K562 (cell line): ENCODE measurements at regions not wholly inside any gene's neighbourhood (a gene's known extent, or its start where the extent isn't known, plus 50 kb on each side); places are given as distances from the start of the nearest gene placed in this dataset.

ENCODE experiments used
- ATAC-seq: fragments of 200-7000 bp; cut with Tn5 transposase; 3 replicates; pipeline ENCODE4 v1.9.1; 2020; ENCODE audit warnings: moderate library complexity
- BruUV-seq: library from RNA; stranded (reverse); fragments of 400-500 nt; replicated peaks from 2 replicates; lab custom pipeline; 2021; lab: Mats Ljungman, UMichigan
- CTCF ChIA-PET: fragments of 300-600 bp; formaldehyde crosslinking; extraction: SDS; loops from one replicate; lab custom pipeline; 2021; ENCODE audit warnings: low intra/inter-chr PET ratio; lab: Yijun Ruan, JAX
- POLR2A ChIA-PET: fragments of 300-600, 350-650 bp; sonication (Branson Sonifier 250); formaldehyde crosslinking; extraction: SDS; loops from one replicate; lab custom pipeline; 2021; ENCODE audit warnings: antibody characterized with exemption, inconsistent platforms; lab: Yijun Ruan, JAX
- DNase-seq, 4 experiments: peaks; one replicate each; pipeline versions ENCODE4 v3.0.0 to v3.0.0-alpha.2; 2011 to 2018; ENCODE audit warnings: low spot score in 3 of 4, mixed read lengths in 3 of 4; ENCODE audit errors: extremely low read depth in 1 of 4
- FAIRE-seq: peaks from 2 replicates; lab custom pipeline; 2011; peaks lifted over from hg19 to GRCh38; lab: Jason Lieb, UNC
- H2AFZ ChIP-seq: 2 replicates; pipeline ENCODE4 v1.6.0; 2011; ENCODE audit warnings: low read depth, low read length, control low read depth, inconsistent platforms
- H3K27ac ChIP-seq: fragments of 200-600 bp; 3 replicates; pipeline ENCODE4 v1.8.0; 2011; ENCODE audit warnings: low read depth, mild to moderate bottlenecking, control low read depth, inconsistent platforms, low read length, moderate library complexity, mixed read lengths; ENCODE audit errors: extremely low read depth
- H3K27me3 ChIP-seq, 2 experiments: fragments of 300-600 bp in 1 of 2; 2 replicates in 1 of 2; 3 replicates in 1 of 2; pipeline versions ENCODE4 v1.6.0 to v1.8.0; 2011; ENCODE audit warnings: inconsistent platforms in 2 of 2, low read length in 2 of 2, mild to moderate bottlenecking in 1 of 2, mixed read lengths in 1 of 2, moderate library complexity in 1 of 2; ENCODE audit not compliant: control insufficient read depth in 2 of 2, insufficient read depth in 2 of 2
- H3K36me3 ChIP-seq: fragments of 300-600 bp; 3 replicates; pipeline ENCODE4 v1.8.0; 2011; ENCODE audit warnings: mild to moderate bottlenecking, low read length, inconsistent platforms; ENCODE audit not compliant: control insufficient read depth, insufficient read depth
- H3K4me1 ChIP-seq, 2 experiments: fragments of 200-600 bp in 1 of 2; replicated peaks in 1 of 2; 2 replicates in 1 of 2; 3 replicates in 1 of 2; pipeline versions ENCODE4 v1.5.1 to v1.8.0; 2011; ENCODE audit warnings: inconsistent platforms in 2 of 2, low read length in 2 of 2, mild to moderate bottlenecking in 1 of 2, mixed read lengths in 1 of 2, moderate library complexity in 1 of 2; ENCODE audit not compliant: control insufficient read depth in 2 of 2, insufficient read depth in 2 of 2
- H3K4me2 ChIP-seq: 2 replicates; pipeline ENCODE4 v1.6.1; 2011; ENCODE audit warnings: low read length, control low read depth, inconsistent platforms, mixed read lengths; ENCODE audit not compliant: insufficient read depth
- H3K4me3 ChIP-seq: fragments of 200-600 bp; sonication (generic), shearing (Covaris generic); 2 replicates; pipeline ENCODE4 v1.5.1; 2016; ENCODE audit warnings: control low read depth, inconsistent platforms
- H3K79me2 ChIP-seq: fragments of 200-600 bp; 3 replicates; pipeline ENCODE4 v1.8.0; 2011; ENCODE audit warnings: low read length, inconsistent platforms; ENCODE audit not compliant: control insufficient read depth, insufficient read depth
- H3K9ac ChIP-seq, 2 experiments: 2 replicates each; pipeline versions ENCODE4 v1.6.0 to v1.6.1; 2011; ENCODE audit warnings: low read depth in 2 of 2, low read length in 2 of 2, control low read depth in 1 of 2, inconsistent platforms in 1 of 2, mild to moderate bottlenecking in 1 of 2, mixed read lengths in 1 of 2; ENCODE audit not compliant: insufficient read depth in 1 of 2
- H3K9me1 ChIP-seq: one replicate; pipeline ENCODE4 v1.6.0; 2011; ENCODE audit warnings: inconsistent platforms, mild to moderate bottlenecking, low read length, moderate library complexity; ENCODE audit not compliant: control insufficient read depth, insufficient read depth
- H3K9me3 ChIP-seq: replicated peaks from 2 replicates; pipeline ENCODE4 v1.5.1; 2011; ENCODE audit warnings: low read depth, low read length, inconsistent platforms; ENCODE audit not compliant: control insufficient read depth, insufficient read depth
- H4K20me1 ChIP-seq: replicated peaks from 2 replicates; pipeline ENCODE4 v1.6.1; 2011; ENCODE audit warnings: low read length, inconsistent platforms, mixed read lengths; ENCODE audit not compliant: control insufficient read depth, insufficient read depth
- ARNT ChIP-seq, 2 experiments: fragments of 450-650 bp; IDR thresholded peaks; 2 replicates each; pipeline ENCODE4 v1.6.1; 2016; ENCODE audit warnings: mild to moderate bottlenecking in 1 of 2
- DEAF1 ChIP-seq: fragments of 450-650 bp; formaldehyde crosslinking; IDR thresholded peaks from 2 replicates; pipeline ENCODE4 v1.4.0; 2020; ENCODE audit warnings: mild to moderate bottlenecking, moderate library complexity
- MED1 ChIP-seq: sonication (generic); formaldehyde crosslinking; IDR thresholded peaks from 2 replicates; pipeline ENCODE4 v1.8.1; 2023; ENCODE audit warnings: missing genetic modification reagents, borderline replicate concordance
- MTF1 ChIP-seq: fragments of 250-450 bp; sonication (Bioruptor Pico); IDR thresholded peaks from 2 replicates; pipeline ENCODE4 v1.9.0; 2021; ENCODE audit warnings: moderate library complexity, mild to moderate bottlenecking, inconsistent platforms, borderline replicate concordance
- NCOA6 ChIP-seq: fragments of 450-650 bp; IDR thresholded peaks from 2 replicates; pipeline ENCODE4 v1.6.1; 2017; ENCODE audit warnings: mild to moderate bottlenecking
- PHF21A ChIP-seq: fragments of 450-650 bp; IDR thresholded peaks from 2 replicates; pipeline ENCODE4 v1.6.1; 2017; ENCODE audit warnings: low read depth, borderline replicate concordance
- POLR2G ChIP-seq: fragments of 200-400 bp; formaldehyde crosslinking; IDR thresholded peaks from 2 replicates; pipeline ENCODE4 v1.6.1; 2017; ENCODE audit warnings: low read depth, mild to moderate bottlenecking, antibody characterized with exemption, low read length, moderate library complexity
- TRIM24 ChIP-seq, 2 experiments: fragments of 450-650 bp; IDR thresholded peaks; 2 replicates each; pipeline ENCODE4 v1.6.1; 2016
- ZC3H11A ChIP-seq: IDR thresholded peaks from 2 replicates; pipeline ENCODE4 v1.6.1; 2012; ENCODE audit warnings: low read depth, low read length, improper control_type of control experiment
- ZNF121 ChIP-seq: sonication (generic); formaldehyde crosslinking; conservative IDR thresholded peaks from 2 replicates; pipeline ENCODE4 v1.8.0; 2022; ENCODE audit warnings: missing genetic modification reagents
- ZNF140 ChIP-seq: fragments of 250-450 bp; sonication (Bioruptor Pico); IDR thresholded peaks from 2 replicates; pipeline ENCODE4 v1.8.0; 2021; ENCODE audit warnings: moderate library complexity, mild to moderate bottlenecking, inconsistent platforms
- ZNF512 ChIP-seq: IDR thresholded peaks from 2 replicates; pipeline ENCODE4 v1.6.1; 2016; ENCODE audit warnings: missing genetic modification characterization, missing compliant biosample characterization
- ZNF589 ChIP-seq: fragments of 200-800 bp; sonication (Bioruptor generic); IDR thresholded peaks from 2 replicates; pipeline ENCODE4 v1.6.1; 2016; ENCODE audit warnings: low read depth, missing genetic modification characterization, missing compliant biosample characterization
- WGBS: fragments of 100-300 bp; shearing (Covaris generic); methylation state at CpG from one replicate; pipeline ENCODE4 v1.1.6; 2016; ENCODE audit warnings: low coverage, mixed read lengths; ENCODE audit not compliant: insufficient coverage; ENCODE audit errors: missing lambda C conversion rate; 5-methylcytosine and 5-hydroxymethylcytosine counted together
- in situ Hi-C: fragments of 300-500 bp; cut with MboI; formaldehyde crosslinking; loops from 4 replicates; pipeline ENCODE4 v1.15.0; 2018; ENCODE audit warnings: inconsistent platforms, mixed read lengths
- intact Hi-C: fragments of 100-400 bp; cut with micrococcal nuclease; formaldehyde crosslinking; loops from 2 replicates; pipeline ENCODE4 v1.14.2; 2022
- TF ChIP-seq, protein P1 (sequence below): sonication (generic); formaldehyde crosslinking; IDR thresholded peaks from 2 replicates; pipeline ENCODE4 v1.8.0; 2023; ENCODE audit warnings: mild to moderate bottlenecking, missing genetic modification reagents

DNA sequence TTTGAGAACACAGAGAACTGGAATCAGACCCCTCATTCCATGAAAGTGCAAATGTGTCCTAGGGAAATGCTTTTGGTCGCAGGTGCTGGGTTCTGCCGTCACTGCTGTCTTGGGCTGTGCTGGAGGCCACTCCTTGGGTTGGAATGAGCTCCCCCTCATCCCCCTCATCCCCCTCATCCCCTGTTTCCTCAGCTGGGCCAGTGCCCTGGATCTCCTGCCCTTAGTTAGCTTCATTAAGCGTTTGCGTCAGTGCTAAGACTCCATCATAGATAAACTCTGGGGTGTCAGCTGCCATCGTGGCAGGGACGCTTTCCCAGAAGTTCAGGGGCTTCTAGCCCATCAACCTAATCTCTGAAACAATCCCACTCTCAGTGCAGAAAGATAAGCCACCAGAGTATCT is 97.1 kb upstream of the ZNF516 start:
- no peaks in the 10 kb centered on the region for H3K9me1 ChIP-seq
- FAIRE-seq (no peak), ATAC-seq (no peak), DNase-seq (no peak)
- no peak overlapping the region for H3K4me2 ChIP-seq
- WGBS = 0% methylated on average over 3 of the region's 6 CpGs
- H2AFZ ChIP-seq = no peak overlapping the region
- H3K79me2 ChIP-seq = no peaks in the 10 kb centered on the region
- H3K27ac ChIP-seq = no peak overlapping the region
- H3K4me3 ChIP-seq = no peak overlapping the region
- no peaks in the 10 kb centered on the region; a peak in 2 of 5 replicates for H3K27me3 ChIP-seq
- CTCF ChIA-PET = no interaction called here
- POLR2A ChIA-PET = no interaction called here
- intact Hi-C loops (no loop called here), in situ Hi-C loops (no loop called here)
- H4K20me1 ChIP-seq = no peaks in the 10 kb centered on the region
- no peaks in the 10 kb centered on the region for H3K9me3 ChIP-seq
- H3K4me1 ChIP-seq = no peaks in the 10 kb centered on the region
- H3K36me3 ChIP-seq = no peaks in the 10 kb centered on the region
- no peak overlapping the region for H3K9ac ChIP-seq
- no TSS peak for BruUV-seq
- TF ChIP-seq MED1 (no peak), POLR2G (no peak), NCOA6 (no peak)

DNA sequence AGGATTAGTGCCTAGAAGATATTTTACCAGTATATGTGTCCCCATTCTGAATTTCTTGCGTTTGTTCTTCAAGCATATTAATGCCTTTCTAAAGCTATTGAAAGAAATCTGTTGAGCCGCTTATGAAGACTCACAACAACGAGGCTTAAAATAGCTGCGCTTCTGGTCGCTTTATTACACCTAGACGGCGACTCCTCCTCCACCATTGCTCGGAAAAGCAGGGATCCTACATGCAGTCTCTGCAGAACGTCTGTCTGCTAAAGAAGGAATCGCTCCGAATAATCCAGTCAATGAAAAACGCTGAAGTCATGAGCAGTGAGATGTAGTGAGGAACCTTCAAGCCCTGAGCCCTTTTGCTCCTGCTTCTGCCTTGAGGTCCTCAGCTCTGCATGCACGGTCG is 94.8 kb upstream of the ZNF516 start:
- ATAC-seq = no peak
- intact Hi-C loops (no loop called here), in situ Hi-C loops (no loop called here)
- Histone ChIP-seq H2AFZ (no peak overlapping the region), H3K4me2 (no peak overlapping the region), H3K27me3 (peaks cover 0 to 3% of the 10 kb centered on the region in 2 experiments; a peak in 3 of 5 replicates), H3K9me1 (no peaks in the 10 kb centered on the region), H3K9me3 (no peaks in the 10 kb centered on the region), H3K9ac (no peak overlapping the region), H3K4me1 (no peaks in the 10 kb centered on the region), H3K36me3 (no peaks in the 10 kb centered on the region), H3K27ac (no peak overlapping the region), H3K4me3 (no peak overlapping the region), H3K79me2 (no peaks in the 10 kb centered on the region), H4K20me1 (no peaks in the 10 kb centered on the region)
- no peak for FAIRE-seq
- no peak for DNase-seq
- CTCF ChIA-PET = no interaction called here
- no TSS peak for BruUV-seq
- WGBS = 0% methylated on average over 12 of the region's 14 CpGs
- POLR2A ChIA-PET = no interaction called here
- TF ChIP-seq ARNT (IDR thresholded peaks at IDR 0.05) (no peak), ZNF140 (CRISPR knock-in tag) (no peak), MTF1 (CRISPR knock-in tag) (no peak), ZNF121 (CRISPR knock-in tag) (no peak), ZNF512 (tag) (no peak), ZNF589 (CRISPR knock-in tag) (no peak), PHF21A (no peak), ZC3H11A (no peak), TRIM24 (IDR thresholded peaks at IDR 0.05) (no peak), DEAF1 (CRISPR knock-in tag) (no peak)
- TF ChIP-seq, protein P1, sequence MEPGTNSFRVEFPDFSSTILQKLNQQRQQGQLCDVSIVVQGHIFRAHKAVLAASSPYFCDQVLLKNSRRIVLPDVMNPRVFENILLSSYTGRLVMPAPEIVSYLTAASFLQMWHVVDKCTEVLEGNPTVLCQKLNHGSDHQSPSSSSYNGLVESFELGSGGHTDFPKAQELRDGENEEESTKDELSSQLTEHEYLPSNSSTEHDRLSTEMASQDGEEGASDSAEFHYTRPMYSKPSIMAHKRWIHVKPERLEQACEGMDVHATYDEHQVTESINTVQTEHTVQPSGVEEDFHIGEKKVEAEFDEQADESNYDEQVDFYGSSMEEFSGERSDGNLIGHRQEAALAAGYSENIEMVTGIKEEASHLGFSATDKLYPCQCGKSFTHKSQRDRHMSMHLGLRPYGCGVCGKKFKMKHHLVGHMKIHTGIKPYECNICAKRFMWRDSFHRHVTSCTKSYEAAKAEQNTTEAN (CRISPR knock-in tag) = no peak
